SH-SY5Y (cell line): ENCODE measurements at regions not wholly inside any gene's neighbourhood (a gene's known extent, or its start where the extent isn't known, plus 50 kb on each side); places are given as distances from the start of the nearest gene placed in this dataset.

Experiments
- GATA2 ChIP-seq: IDR thresholded peaks from 2 replicates; pipeline ENCODE4 v1.6.1; 2011; ENCODE audit warnings: mild to moderate bottlenecking, low read depth, low read length
- GATA3 ChIP-seq: IDR thresholded peaks from 2 replicates; pipeline ENCODE4 v1.6.1; 2011; ENCODE audit warnings: low read depth, mild to moderate bottlenecking, low read length, moderate library complexity

GRCh38 chr14:71454010-71454409, 478.2 kb upstream of the RGS6 start:
- TF ChIP-seq GATA3 (no peak), GATA2 (no peak)
